Hindlimb muscle (tissue), 1 donor: ENCODE measurements at regions not wholly inside any gene's neighbourhood (a gene's known extent, or its start where the extent isn't known, plus 50 kb on each side); places are given as distances from the start of the nearest gene placed in this dataset.
"Not testable (repeated sequence)": the region's sequence is repeated elsewhere in the genome, so short reads cannot be mapped to it uniquely, and the experiment has no call there.

Experiments used
- DNase-seq: peaks from one replicate; pipeline ENCODE4 v3.0.0-alpha.2; 2013

GRCh38 chr10:3890602-3891352, 105.8 kb upstream of the KLF6 start:
- DNase-seq = no peak

- DNase-seq = no peak
Observed at GRCh38 chr10:3889961-3890522, 105.0 kb upstream of the KLF6 start.

DNA sequence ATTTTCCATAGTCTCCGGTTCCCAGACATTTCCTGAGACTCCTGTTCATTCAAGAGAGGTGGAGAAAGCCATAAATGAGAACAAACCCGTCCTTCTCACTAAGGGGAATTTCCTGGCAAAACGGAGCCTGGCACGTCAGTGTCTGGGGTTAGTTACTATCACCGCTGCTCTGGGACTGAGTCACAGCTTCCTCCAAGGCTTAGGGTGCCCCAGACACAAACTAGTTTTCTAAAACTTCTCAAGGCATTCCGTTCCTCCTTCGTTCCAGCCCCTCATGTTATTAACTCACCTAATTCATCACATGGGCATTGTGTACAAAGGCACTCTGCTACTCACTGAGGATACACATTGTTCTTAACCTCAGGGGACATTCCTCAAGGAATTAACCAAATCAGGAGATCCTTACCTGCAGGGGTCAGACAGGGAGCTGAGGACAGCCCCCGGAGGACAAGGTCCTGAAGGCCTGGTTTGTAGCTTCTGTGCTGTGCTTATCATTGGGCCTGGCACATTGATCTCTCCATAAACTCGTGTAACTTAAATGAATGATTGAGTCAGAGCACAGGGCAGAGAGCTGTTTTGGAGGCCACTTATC, 103.0 kb upstream of the KLF6 start:
- no peak for DNase-seq

DNA sequence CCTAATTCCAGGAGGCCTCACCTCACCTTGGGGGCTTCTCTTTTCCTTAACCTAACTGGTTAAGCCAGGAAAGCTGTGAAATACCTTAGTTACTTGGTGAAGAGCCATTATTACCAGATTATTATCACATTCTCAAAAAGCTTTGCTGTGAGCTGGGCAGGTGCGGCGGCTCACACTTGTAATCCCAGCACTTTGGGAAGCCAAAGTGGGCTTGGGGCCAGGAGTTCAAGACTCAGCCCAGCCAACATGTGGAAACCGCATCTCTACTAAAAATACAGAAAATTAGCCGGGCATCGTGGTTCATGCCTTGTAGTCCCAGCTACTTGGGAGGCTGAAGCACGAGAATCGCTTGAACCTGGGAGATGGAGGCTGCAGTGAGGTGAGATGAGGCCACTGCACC, 102.4 kb upstream of the KLF6 start:
- DNase-seq = no peak

- no peak for DNase-seq
Observed at GRCh38 chr10:3886641-3887251, 101.7 kb upstream of the KLF6 start.

GRCh38 chr10:3886191-3886590, 101.2 kb upstream of the KLF6 start:
- no peak for DNase-seq

GRCh38 chr10:3882855-3883254, 97.8 kb upstream of the KLF6 start:
- DNase-seq = no peak

DNA sequence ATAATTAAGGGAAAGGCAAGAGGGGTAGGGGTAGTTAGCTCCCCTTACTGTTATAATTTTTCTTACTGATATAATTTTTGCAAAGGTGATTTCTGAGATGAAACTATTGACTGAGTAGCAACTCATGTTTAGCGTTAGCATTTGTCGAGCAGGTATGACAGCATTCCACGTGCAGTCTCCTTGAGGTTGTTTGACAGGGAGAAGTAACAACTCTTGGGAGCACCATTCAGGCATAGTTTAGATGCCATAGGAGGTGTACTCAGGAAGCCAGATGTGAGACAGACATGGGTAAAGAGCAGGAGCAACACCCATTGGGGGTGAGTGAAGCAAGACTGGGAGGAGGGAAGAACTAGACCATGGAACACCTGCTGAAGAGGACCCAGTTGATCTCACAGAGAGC, 96.6 kb upstream of the KLF6 start:
- no peak for DNase-seq

DNA sequence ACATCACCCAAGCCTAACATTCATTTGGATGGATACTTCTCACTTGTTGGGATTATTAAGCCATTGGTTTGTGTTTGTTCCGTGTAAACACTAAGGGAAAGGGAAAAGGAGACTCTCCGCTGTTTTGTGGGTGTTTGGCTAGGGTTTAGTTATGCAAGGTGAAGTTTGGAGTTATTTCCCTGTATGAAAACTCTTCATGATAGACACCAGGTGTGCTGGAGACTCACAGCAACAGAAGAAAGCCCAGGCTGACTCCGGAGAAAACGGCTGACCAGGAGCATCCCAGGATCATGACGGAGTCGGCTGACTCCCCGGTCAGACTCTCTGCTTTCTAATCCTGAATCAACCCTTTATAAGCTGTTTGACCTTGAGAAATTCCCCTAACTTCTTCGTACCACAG, 94.1 kb upstream of the KLF6 start:
- DNase-seq = no peak

- no peak for DNase-seq
Observed at GRCh38 chr10:3877211-3878000, 92.4 kb upstream of the KLF6 start.

DNA sequence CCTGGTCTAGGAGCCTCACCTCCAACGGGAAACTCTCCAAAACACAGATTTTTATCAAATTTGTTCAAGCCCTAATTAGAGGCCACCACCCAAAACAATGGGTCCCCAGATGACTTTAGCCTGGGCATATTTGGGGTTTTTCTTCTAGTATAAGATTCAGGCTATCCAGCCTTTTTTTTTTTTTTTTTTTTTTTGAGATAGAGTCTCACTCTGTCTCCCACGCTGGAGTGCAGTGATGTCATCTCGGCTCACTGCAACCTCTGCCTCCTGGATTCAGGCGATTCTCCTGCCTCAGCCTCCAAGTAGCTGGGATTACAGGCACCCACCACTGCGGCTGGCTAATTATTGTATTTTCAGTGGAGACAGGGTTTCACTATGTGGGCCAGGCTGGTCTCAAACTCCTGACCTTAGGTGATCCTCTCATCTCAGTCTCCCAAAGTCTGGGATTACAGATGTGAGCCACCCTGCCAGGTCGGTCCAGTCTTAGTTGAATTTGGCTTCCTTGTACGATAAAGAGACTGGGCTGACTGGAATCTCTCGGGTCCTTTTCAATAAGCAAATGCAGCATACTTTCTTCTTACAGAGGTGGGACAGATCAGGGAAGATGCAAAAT, 91.4 kb upstream of the KLF6 start:
- no peak for DNase-seq

- DNase-seq = no peak
Observed at GRCh38 chr10:3875842-3876235, 90.8 kb upstream of the KLF6 start.

- peak; percentile 56 for DNase-seq
Observed at GRCh38 chr10:3874990-3875841, 90.2 kb upstream of the KLF6 start.

DNA sequence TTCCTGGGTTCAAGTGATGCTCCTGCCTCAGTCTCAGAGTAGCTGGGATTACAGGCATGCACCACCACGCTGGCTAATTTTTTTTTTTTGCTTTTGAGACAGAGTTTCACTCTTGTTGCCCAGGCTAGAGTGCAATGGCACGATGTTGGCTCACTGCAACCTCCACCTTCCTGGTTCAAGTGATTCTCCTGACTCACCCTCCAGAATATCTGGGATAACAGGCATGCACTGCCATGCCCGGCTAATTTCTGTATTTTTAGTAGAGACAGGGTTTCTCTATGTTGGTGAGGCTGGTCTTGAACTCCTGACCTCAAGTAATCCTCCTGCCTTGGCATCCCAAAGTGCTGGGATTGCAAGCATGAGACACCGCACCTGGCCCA, 89.6 kb upstream of the KLF6 start:
- DNase-seq = not testable (repeated sequence)

GRCh38 chr10:3873728-3874461, 88.9 kb upstream of the KLF6 start:
- peak; percentile 80 for DNase-seq

DNA sequence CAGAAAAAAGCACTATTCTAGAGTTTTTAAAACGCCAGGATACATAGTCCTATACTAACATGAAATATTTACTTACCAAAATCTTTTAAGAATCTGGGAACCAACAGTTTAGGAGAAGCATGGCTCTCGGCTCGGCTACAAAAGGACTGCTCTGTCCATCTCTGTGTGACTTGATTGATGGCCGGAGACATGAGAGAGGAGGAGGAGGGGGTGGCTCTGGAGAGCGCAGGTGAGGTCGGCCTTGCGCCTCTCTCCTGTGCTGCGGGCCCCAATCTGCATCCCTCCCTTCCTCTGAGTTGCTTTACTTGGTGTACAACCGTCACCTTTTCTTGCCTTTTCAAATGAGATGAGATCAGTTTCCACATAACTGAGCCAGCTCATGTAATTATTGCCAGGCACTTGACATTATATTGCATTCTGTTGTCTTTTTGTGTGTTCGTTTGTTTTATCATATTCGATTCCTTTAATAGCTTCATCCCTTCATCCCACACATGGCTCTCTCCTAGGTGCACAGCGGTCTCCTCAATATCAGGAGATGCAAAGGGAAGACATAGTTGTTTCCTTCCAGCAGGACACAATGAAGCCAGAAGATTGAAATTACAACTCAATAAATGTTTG, 87.8 kb upstream of the KLF6 start:
- no peak for DNase-seq

DNA sequence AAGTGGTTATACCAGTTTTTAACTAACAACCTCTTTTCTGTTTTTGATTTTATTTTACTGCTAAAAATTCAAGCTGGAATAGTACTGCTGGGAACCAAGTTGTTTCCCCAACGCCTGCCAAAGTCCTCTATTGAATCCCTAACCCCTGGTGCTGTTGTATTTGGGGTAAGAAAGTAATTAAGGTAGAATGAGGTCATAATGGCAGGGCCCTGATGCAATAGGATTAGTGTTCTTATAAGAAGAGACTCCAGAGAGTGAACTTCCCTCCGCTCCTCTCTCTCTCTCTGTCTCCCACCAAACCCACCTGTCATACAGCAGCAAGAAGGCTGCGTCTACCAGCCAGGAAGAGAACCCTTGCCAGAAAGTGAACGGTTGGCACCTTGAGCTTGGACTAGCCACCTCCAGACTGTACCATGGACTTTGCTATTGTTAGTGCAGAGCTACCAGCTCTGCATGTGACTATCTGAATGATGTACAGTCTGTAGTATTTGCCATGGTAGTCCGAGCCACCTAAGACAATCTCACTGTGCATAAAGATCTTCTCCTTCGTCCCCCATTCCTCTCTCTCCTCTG, 86.5 kb upstream of the KLF6 start:
- no peak for DNase-seq

- DNase-seq = no peak
Observed at GRCh38 chr10:3869036-3869435, 84.0 kb upstream of the KLF6 start.

DNA sequence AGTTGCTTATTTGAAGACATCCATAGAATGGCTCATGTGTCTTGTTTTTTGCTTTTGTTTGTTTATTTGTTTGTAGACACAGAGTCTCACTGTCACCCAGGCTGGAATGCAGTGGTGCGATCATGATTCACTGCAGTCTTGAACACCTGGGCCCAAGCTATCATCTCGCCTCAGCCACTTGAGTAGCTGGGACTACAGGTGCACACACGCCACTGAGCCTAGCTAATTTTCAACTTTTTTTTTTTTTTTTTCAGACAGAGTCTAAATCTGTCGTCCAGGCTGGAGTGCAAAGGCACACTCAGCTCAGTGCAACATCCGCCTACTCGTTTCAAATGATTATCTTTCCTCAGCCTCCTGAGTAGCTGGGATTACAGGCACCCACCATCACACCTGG, 83.3 kb upstream of the KLF6 start:
- no peak for DNase-seq
